T-helper 17 cell (primary cell): ENCODE measurements at regions not wholly inside any gene's neighbourhood (a gene's known extent, or its start where the extent isn't known, plus 50 kb on each side); places are given as distances from the start of the nearest gene placed in this dataset.
"Not testable (repeated sequence)": the region's sequence is repeated elsewhere in the genome, so short reads cannot be mapped to it uniquely, and the experiment has no call there.

Experiments used
- ATAC-seq: fragments of 150-1000 bp; cut with Tn5 transposase; 2 replicates; pipeline ENCODE4 v1.10.0; 2021; ENCODE audit warnings: mild to moderate bottlenecking, moderate library complexity
- DNase-seq, 3 donors: peaks; one replicate each; pipeline versions ENCODE4 v3.0.0 to v3.0.0-alpha.2; 2020 to 2021
- H3K9me3 ChIP-seq: one replicate; pipeline ENCODE4 v1.7.0; 2013; ENCODE audit warnings: low read length, mild to moderate bottlenecking; ENCODE audit not compliant: control insufficient read depth, poor library complexity, severe bottlenecking
- H3K27ac Mint-ChIP-seq: one replicate; pipeline ENCODE4 v1.8.0; 2022; ENCODE audit warnings: mild to moderate bottlenecking, moderate library complexity, mixed read lengths
- H3K27me3 Mint-ChIP-seq: one replicate; pipeline ENCODE4 v1.8.0; 2022; ENCODE audit warnings: mixed read lengths
- H3K36me3 Mint-ChIP-seq: one replicate; pipeline ENCODE4 v1.8.0; 2022; ENCODE audit warnings: low read depth, mixed read lengths
- H3K4me1 Mint-ChIP-seq: one replicate; pipeline ENCODE4 v1.8.0; 2022; ENCODE audit warnings: mild to moderate bottlenecking, mixed read lengths
- H3K4me3 Mint-ChIP-seq: one replicate; pipeline ENCODE4 v1.8.0; 2022; ENCODE audit warnings: mild to moderate bottlenecking, moderate library complexity, mixed read lengths

GRCh38 chr6:155638200-155638599, 182.6 kb upstream of the NOX3 start:
- Mint-ChIP-seq H3K27ac (no peak overlapping the region), H3K36me3 (no peaks in the 10 kb centered on the region), H3K27me3 (no peaks in the 10 kb centered on the region), H3K4me1 (no peaks in the 10 kb centered on the region), H3K4me3 (no peak overlapping the region)
- ATAC-seq, result no peak
- no peaks in the 10 kb centered on the region for H3K9me3 ChIP-seq
- DNase-seq, result no peak

- no peaks in the 10 kb centered on the region for H3K9me3 ChIP-seq
- DNase-seq, result no peak
- Mint-ChIP-seq H3K4me1 (no peaks in the 10 kb centered on the region), H3K4me3 (no peak overlapping the region), H3K27me3 (no peaks in the 10 kb centered on the region), H3K27ac (no peak overlapping the region), H3K36me3 (no peaks in the 10 kb centered on the region)
- ATAC-seq, result no peak
Observed at GRCh38 chr6:155635416-155635815, 179.8 kb upstream of the NOX3 start.

GRCh38 chr6:155630085-155630484, 174.4 kb upstream of the NOX3 start:
- H3K4me1 Mint-ChIP-seq, result no peaks in the 10 kb centered on the region
- ATAC-seq (no peak), DNase-seq (no peak)
- H3K36me3 Mint-ChIP-seq, result no peaks in the 10 kb centered on the region
- H3K27ac Mint-ChIP-seq, result no peak overlapping the region
- no peak overlapping the region for H3K4me3 Mint-ChIP-seq
- no peaks in the 10 kb centered on the region for H3K27me3 Mint-ChIP-seq
- no peaks in the 10 kb centered on the region for H3K9me3 ChIP-seq

DNA sequence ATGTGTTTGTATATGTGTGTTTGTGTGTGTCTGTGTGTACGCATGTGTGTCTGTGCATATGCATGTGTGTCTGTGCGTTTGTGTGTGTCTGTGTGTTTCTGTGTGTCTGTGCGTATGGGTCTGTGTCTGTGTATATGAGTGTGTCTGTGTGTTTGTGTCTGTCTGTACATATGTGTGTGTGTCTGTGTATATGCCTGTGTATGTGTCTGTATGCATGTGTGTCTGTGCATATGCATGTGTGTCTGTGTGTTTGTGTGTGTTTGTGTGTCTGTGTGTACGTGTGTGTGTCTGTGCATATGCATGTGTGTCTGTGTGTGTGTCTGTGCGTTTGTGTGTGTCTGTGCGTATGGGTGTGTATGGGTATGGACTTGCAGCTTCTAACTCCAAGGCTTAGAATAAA, 174.0 kb upstream of the NOX3 start:
- Mint-ChIP-seq H3K4me3 (no peak overlapping the region), H3K27ac (no peak overlapping the region), H3K27me3 (no peaks in the 10 kb centered on the region), H3K36me3 (no peaks in the 10 kb centered on the region), H3K4me1 (no peaks in the 10 kb centered on the region)
- no peaks in the 10 kb centered on the region for H3K9me3 ChIP-seq
- ATAC-seq (no peak), DNase-seq (no peak)

- Mint-ChIP-seq H3K27ac (no peak overlapping the region), H3K27me3 (no peaks in the 10 kb centered on the region), H3K4me1 (no peaks in the 10 kb centered on the region), H3K4me3 (no peak overlapping the region), H3K36me3 (no peaks in the 10 kb centered on the region)
- ATAC-seq (no peak), DNase-seq (no peak)
- H3K9me3 ChIP-seq, result no peaks in the 10 kb centered on the region
Observed at GRCh38 chr6:155628306-155628705, 172.7 kb upstream of the NOX3 start.

DNA sequence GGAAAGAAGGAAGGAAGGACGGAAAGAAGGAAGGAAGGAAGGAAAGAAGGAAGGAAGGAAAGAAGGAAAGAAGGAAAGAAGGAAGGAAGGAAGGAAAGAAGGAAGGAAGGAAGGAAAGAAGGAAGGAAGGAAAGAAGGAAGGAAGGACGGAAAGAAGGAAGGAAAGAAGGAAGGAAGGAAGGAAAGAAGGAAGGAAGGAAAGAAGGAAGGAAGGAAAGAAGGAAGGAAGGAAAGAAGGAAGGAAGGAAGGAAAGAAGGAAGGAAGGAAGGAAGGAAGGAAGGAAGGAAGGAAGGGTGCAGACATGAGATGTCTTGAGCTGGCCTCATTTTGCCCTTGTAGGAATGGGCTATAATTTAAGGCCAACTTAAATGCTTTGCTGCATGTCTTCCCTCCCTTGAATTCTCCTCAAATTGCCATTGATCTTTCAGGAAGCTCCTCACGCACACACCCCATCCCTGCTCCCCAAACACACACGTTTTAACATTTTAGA, 172.1 kb upstream of the NOX3 start:
- not testable (repeated sequence) for DNase-seq, H3K36me3 Mint-ChIP-seq, H3K4me3 Mint-ChIP-seq, H3K27me3 Mint-ChIP-seq, H3K9me3 ChIP-seq, ATAC-seq, H3K4me1 Mint-ChIP-seq, H3K27ac Mint-ChIP-seq

DNA sequence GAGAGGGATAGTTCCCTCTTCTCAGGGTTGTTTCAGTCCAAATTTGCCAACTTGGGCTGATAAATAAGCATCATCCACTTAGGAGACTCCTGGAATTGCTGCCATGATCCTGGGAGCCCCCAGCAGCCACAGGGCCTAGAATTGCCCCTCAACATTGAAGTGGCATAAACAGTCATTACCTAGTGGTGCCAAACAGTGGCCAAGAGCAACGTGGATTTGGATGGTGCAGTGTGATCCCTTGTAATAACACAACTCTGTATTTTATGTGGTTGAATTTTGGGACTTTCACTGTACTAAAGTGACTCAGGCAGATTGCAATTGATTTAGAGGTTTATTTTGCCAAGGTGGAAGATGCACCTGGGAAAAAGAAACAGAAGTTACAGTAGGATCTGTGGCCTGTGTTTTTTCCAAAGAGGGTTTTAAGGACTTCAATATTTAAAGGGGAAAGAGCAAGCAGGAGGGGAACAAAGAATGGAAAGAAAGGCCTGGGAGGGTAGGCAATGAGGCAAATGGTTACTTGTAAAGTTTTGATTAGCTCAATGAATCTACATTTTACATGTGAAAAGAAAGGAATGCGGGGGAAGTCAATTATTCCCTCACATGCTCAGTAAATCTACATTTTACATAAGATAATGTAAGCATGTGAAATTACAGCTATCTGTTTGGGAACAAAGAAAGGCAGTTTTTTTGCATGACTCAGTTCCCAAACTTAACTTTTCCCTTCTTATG, 168.0 kb upstream of the NOX3 start:
- no peaks in the 10 kb centered on the region for H3K36me3 Mint-ChIP-seq
- H3K4me3 Mint-ChIP-seq, result no peak overlapping the region
- H3K9me3 ChIP-seq, result no peaks in the 10 kb centered on the region
- H3K4me1 Mint-ChIP-seq, result no peaks in the 10 kb centered on the region
- DNase-seq (no peak), ATAC-seq (no peak)
- H3K27me3 Mint-ChIP-seq, result no peaks in the 10 kb centered on the region
- H3K27ac Mint-ChIP-seq, result no peak overlapping the region

GRCh38 chr6:155614606-155615005, 159.0 kb upstream of the NOX3 start:
- Mint-ChIP-seq H3K4me1 (no peaks in the 10 kb centered on the region), H3K27me3 (no peaks in the 10 kb centered on the region), H3K4me3 (no peak overlapping the region), H3K36me3 (no peaks in the 10 kb centered on the region), H3K27ac (no peak overlapping the region)
- DNase-seq (no peak), ATAC-seq (no peak)
- H3K9me3 ChIP-seq, result peaks cover 2% of the 10 kb centered on the region

- ATAC-seq (no peak), DNase-seq (no peak)
- no peaks in the 10 kb centered on the region for H3K27me3 Mint-ChIP-seq
- no peaks in the 10 kb centered on the region for H3K36me3 Mint-ChIP-seq
- H3K4me3 Mint-ChIP-seq, result no peak overlapping the region
- no peak overlapping the region for H3K27ac Mint-ChIP-seq
- H3K4me1 Mint-ChIP-seq, result no peaks in the 10 kb centered on the region
- H3K9me3 ChIP-seq, result peaks cover 2% of the 10 kb centered on the region
Observed at GRCh38 chr6:155611742-155612141, 156.1 kb upstream of the NOX3 start.

GRCh38 chr6:155604991-155605390, 149.4 kb upstream of the NOX3 start:
- no peaks in the 10 kb centered on the region for H3K27me3 Mint-ChIP-seq
- ATAC-seq (no peak), DNase-seq (no peak)
- H3K4me3 Mint-ChIP-seq, result no peak overlapping the region
- H3K4me1 Mint-ChIP-seq, result no peaks in the 10 kb centered on the region
- H3K36me3 Mint-ChIP-seq, result no peaks in the 10 kb centered on the region
- no peaks in the 10 kb centered on the region for H3K9me3 ChIP-seq
- no peak overlapping the region for H3K27ac Mint-ChIP-seq

GRCh38 chr6:155599561-155599960, 143.9 kb upstream of the NOX3 start:
- Mint-ChIP-seq H3K4me1 (no peaks in the 10 kb centered on the region), H3K27ac (no peak overlapping the region), H3K4me3 (no peak overlapping the region), H3K36me3 (no peaks in the 10 kb centered on the region), H3K27me3 (no peaks in the 10 kb centered on the region)
- DNase-seq, result no peak
- H3K9me3 ChIP-seq, result no peaks in the 10 kb centered on the region
- ATAC-seq, result no peak

GRCh38 chr6:155599160-155599559, 143.5 kb upstream of the NOX3 start:
- no peaks in the 10 kb centered on the region for H3K36me3 Mint-ChIP-seq
- H3K27ac Mint-ChIP-seq, result no peak overlapping the region
- ATAC-seq (no peak), DNase-seq (no peak)
- no peak overlapping the region for H3K4me3 Mint-ChIP-seq
- no peaks in the 10 kb centered on the region for H3K27me3 Mint-ChIP-seq
- no peaks in the 10 kb centered on the region for H3K9me3 ChIP-seq
- no peaks in the 10 kb centered on the region for H3K4me1 Mint-ChIP-seq

DNA sequence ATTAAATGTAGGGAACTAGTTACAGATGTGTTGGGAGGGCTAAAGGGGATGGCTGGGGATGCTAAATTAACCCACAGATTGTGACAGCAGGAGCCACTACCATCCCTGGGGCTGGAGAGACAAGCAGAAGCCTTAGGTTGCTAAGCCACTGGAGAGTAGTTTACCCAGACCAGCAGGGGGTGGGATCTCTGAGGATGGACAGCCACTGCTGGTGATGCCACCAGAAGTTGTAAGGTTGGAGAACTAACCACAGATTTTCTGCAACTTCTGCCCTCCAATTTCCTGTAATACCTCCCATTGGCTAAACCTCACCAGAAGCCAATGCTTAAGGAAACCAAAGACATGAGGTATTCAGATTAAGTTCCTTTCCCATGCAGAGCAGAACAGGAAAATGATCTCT, 139.6 kb upstream of the NOX3 start:
- H3K36me3 Mint-ChIP-seq, result no peaks in the 10 kb centered on the region

DNA sequence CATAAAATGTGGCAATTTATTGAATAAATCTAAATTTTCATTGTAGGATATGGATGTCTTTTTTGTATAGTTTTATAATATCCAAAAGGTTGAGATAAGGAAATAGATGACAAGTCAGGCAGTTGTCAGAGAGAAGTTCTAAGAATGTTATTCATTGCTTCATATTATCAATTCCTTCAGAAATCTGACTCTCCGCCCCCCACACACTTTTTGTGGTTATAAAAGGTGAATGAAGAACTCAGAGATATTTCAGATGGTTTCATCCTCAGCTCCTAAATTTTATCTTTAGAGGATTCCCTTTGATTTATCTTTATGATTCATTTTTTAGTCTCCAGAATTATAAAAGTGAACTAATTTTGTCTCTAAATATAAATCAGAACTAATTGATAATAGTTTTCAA, 136.1 kb upstream of the NOX3 start:
- Mint-ChIP-seq H3K27me3 (peaks cover 22% of the 10 kb centered on the region), H3K27ac (no peak overlapping the region), H3K4me1 (no peaks in the 10 kb centered on the region), H3K4me3 (no peak overlapping the region), H3K36me3 (no peaks in the 10 kb centered on the region)
- ATAC-seq (no peak), DNase-seq (no peak)
- H3K9me3 ChIP-seq, result no peaks in the 10 kb centered on the region

More for the DNA sequence above, 139.6 kb upstream of the NOX3 start:
- Mint-ChIP-seq H3K4me3 (no peak overlapping the region), H3K27me3 (peaks cover 10% of the 10 kb centered on the region), H3K4me1 (no peaks in the 10 kb centered on the region), H3K27ac (no peak overlapping the region)
- H3K9me3 ChIP-seq, result no peaks in the 10 kb centered on the region
- DNase-seq (no peak), ATAC-seq (no peak)
